MM.1S (cell line): ENCODE measurements at regions not wholly inside any gene's neighbourhood (a gene's known extent, or its start where the extent isn't known, plus 50 kb on each side); places are given as distances from the start of the nearest gene placed in this dataset.

Source experiments
- CTCF ChIP-seq: fragments of 300-600 bp; sonication (generic); IDR thresholded peaks from 2 replicates; pipeline ENCODE4 v1.5.1; 2016; ENCODE audit warnings: antibody characterized with exemption, low read length, mixed read lengths
- EZH2 ChIP-seq: fragments of 300-600 bp; sonication (generic); optimal IDR thresholded peaks from 2 replicates; pipeline ENCODE3; 2017; ENCODE audit warnings: low read depth, mild to moderate bottlenecking, antibody characterized with exemption, low read length, mixed read lengths
- EZH2phosphoT487 ChIP-seq: fragments of 300-600 bp; sonication (generic); IDR thresholded peaks from 2 replicates; pipeline ENCODE4 v1.6.1; 2018; ENCODE audit warnings: antibody characterized with exemption, low read length

- no peak for TF ChIP-seq CTCF
- no peak for TF ChIP-seq EZH2
- TF ChIP-seq EZH2phosphoT487 = no peak
These were observed 302.0 kb downstream of the DIPK2A start for GRCh38 chr3:144273601-144274000.
